Esophagus squamous epithelium (tissue), 5 donors: ENCODE measurements at regions not wholly inside any gene's neighbourhood (a gene's known extent, or its start where the extent isn't known, plus 50 kb on each side); places are given as distances from the start of the nearest gene placed in this dataset.
A peak's percentile ranks its signal among the peaks of the same experiment; 100 is the strongest.

Experiments
- DNase-seq: peaks from one replicate; lab custom pipeline; 2025; lab: John Stamatoyannopoulos, UW
- H3K27ac ChIP-seq, 4 donors: fragments of 200-600 bp; sonication (generic); one replicate each; pipeline ENCODE4 v1.5.1; 2016 to 2019; ENCODE audit warnings: mild to moderate bottlenecking in 1 of 4
- H3K27me3 ChIP-seq, 4 donors: fragments of 200-600 bp; sonication (generic); 1 replicate in 3 of 4; 2 replicates in 1 of 4; pipeline versions ENCODE4 v1.5.1 to v1.6.0; 2017 to 2021; ENCODE audit warnings: antibody characterized with exemption in 1 of 4
- H3K36me3 ChIP-seq, 3 donors: fragments of 200-600 bp; sonication (generic); one replicate each; pipeline ENCODE4 v1.5.1; 2016 to 2019
- H3K4me1 ChIP-seq, 3 donors: fragments of 200-600 bp; sonication (generic); one replicate each; pipeline ENCODE4 v1.5.1; 2017 to 2019
- H3K4me3 ChIP-seq, 4 donors: fragments of 200-600 bp; sonication (generic); 1 replicate in 3 of 4; 2 replicates in 1 of 4; pipeline ENCODE4 v1.5.1; 2016 to 2019; ENCODE audit warnings: mild to moderate bottlenecking in 2 of 4, moderate library complexity in 1 of 4
- H3K9me3 ChIP-seq, 3 donors: fragments of 200-600 bp; sonication (generic); one replicate each; pipeline ENCODE4 v1.5.1; 2016 to 2019
- CTCF ChIP-seq, 6 experiments: fragments of 450-650 bp in 4 of 6; fragments of 200-600 bp in 2 of 6; sonication (generic) in 2 of 6; IDR thresholded peaks; one replicate each; pipeline ENCODE4 v1.5.1; 2016 to 2019; ENCODE audit warnings: antibody characterized with exemption in 6 of 6, mild to moderate bottlenecking in 4 of 6, moderate library complexity in 4 of 6
- POLR2A ChIP-seq, 4 donors: fragments of 450-650 bp; IDR thresholded peaks; one replicate each; pipeline ENCODE4 v1.6.1; 2017; ENCODE audit warnings: antibody characterized with exemption in 4 of 4, mild to moderate bottlenecking in 4 of 4, moderate library complexity in 3 of 4
- WGBS, 2 donors: methylation state at CpG; one replicate each; pipeline ENCODE4 v1.1.5; 2018; 5-methylcytosine and 5-hydroxymethylcytosine counted together
- intact Hi-C: fragments of 100-400 bp; cut with DNase I; formaldehyde crosslinking; loops from one replicate; pipeline ENCODE4 v1.15.0; 2022
- donor health status: DM: yes; HTN: yes; CAD: no.

- no peak for TF ChIP-seq CTCF (IDR thresholded peaks at IDR 0.05)
- no peak for TF ChIP-seq POLR2A (IDR thresholded peaks at IDR 0.05)
- no peak for DNase-seq
- Histone ChIP-seq H3K9me3 (peaks cover 0 to under 1% (median 0%) of the 10 kb centered on the region in 3 donors), H3K27me3 (no peaks in the 10 kb centered on the region), H3K4me3 (no peak overlapping the region), H3K4me1 (peaks cover 10 to 39% (median 24%) of the 10 kb centered on the region in 3 donors), H3K27ac (peak overlapping the region; percentile 28 to 80 (median 60)), H3K36me3 (no peaks in the 10 kb centered on the region)
- 87 to 89% methylated on average over 10 of the region's 10 CpGs for WGBS, 2 donors
- intact Hi-C loops = no loop called here
Measured at GRCh38 chr14:61102549-61103466, 121.8 kb downstream of the SLC38A6 start.
